Ascending aorta (tissue), 2 donors: ENCODE measurements at regions not wholly inside any gene's neighbourhood (a gene's known extent, or its start where the extent isn't known, plus 50 kb on each side); places are given as distances from the start of the nearest gene placed in this dataset.
A peak's percentile ranks its signal among the peaks of the same experiment; 100 is the strongest.

Experiments
- DNase-seq, 2 donors: peaks; one replicate each; pipeline ENCODE4 v3.0.0-alpha.2; 2019; ENCODE audit warnings: low spot score in 2 of 2
- H3K27ac ChIP-seq, 2 donors: fragments of 200-600 bp; sonication (generic); one replicate each; pipeline ENCODE4 v1.5.1; 2016 to 2017; ENCODE audit warnings: mild to moderate bottlenecking in 1 of 2
- H3K27me3 ChIP-seq: fragments of 200-600 bp; sonication (generic); one replicate; pipeline ENCODE4 v1.5.1; 2017
- H3K36me3 ChIP-seq, 2 donors: fragments of 200-600 bp; sonication (generic); one replicate each; pipeline ENCODE4 v1.5.1; 2016
- H3K4me1 ChIP-seq, 2 donors: fragments of 200-600 bp; sonication (generic); one replicate each; pipeline ENCODE4 v1.5.1; 2016 to 2017; ENCODE audit warnings: mild to moderate bottlenecking in 1 of 2
- H3K4me3 ChIP-seq, 2 donors: fragments of 200-600 bp; sonication (generic); one replicate each; pipeline ENCODE4 v1.5.1; 2016 to 2017; ENCODE audit warnings: mild to moderate bottlenecking in 1 of 2
- H3K9me3 ChIP-seq, 2 donors: fragments of 200-600 bp; sonication (generic); one replicate each; pipeline ENCODE4 v1.5.1; 2016
- intact Hi-C: fragments of 100-400 bp; cut with DNase I; formaldehyde crosslinking; loops from one replicate; pipeline ENCODE4 v1.15.1; 2023
- TF ChIP-seq, protein P1 (sequence below), 3 experiments: fragments of 200-600 bp in 2 of 3; fragments of 450-650 bp in 1 of 3; sonication (generic) in 2 of 3; IDR thresholded peaks; one replicate each; pipeline ENCODE4 v1.5.1; 2016 to 2019; ENCODE audit warnings: antibody characterized with exemption in 3 of 3, mild to moderate bottlenecking in 1 of 3, moderate library complexity in 1 of 3

DNA sequence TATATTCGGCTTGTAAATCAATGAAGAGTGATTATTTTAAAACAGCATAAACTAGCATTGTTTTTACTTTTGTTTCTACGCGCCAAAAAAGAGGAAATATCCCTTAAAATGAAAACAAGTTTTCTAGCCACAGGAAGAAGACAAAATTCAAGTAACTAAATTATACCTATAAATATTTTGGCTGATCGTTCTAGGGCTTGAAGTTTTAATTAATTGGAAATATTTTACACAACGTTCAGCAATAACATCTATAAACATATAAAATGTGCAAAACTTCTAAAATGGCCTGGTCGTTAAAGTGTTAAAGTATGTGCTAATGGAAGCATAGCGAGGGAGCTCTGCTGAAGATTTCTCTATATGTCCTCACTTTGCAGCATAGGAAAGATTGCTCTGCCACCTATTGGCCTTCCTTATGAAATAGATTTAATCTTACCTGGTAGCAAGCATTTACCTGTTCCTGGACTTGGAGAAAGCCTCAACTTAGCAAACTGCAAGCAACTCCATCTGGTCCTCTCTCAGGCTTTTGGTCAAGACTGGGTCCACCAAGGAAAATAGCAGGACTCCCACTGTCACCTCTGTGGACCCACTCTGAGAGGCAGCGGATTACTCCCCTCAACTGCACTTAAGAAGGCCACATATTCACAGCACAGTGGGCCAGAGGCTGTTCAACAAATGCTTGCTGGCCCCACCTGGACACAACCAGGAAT is 351.3 kb upstream of the RUNX1 start:
- no peaks in the 10 kb centered on the region for H3K9me3 ChIP-seq
- H3K4me1 ChIP-seq: no peaks in the 10 kb centered on the region
- no peak for DNase-seq
- H3K4me3 ChIP-seq: no peak overlapping the region
- H3K27ac ChIP-seq: no peak overlapping the region
- intact Hi-C loops: loop anchor here (1.0 to 10.0 kb wide), 2 partner anchors 346 to 510 kb away; no protein-coding TSS in a partner anchor
- no peaks in the 10 kb centered on the region for H3K36me3 ChIP-seq
- TF ChIP-seq, protein P1, sequence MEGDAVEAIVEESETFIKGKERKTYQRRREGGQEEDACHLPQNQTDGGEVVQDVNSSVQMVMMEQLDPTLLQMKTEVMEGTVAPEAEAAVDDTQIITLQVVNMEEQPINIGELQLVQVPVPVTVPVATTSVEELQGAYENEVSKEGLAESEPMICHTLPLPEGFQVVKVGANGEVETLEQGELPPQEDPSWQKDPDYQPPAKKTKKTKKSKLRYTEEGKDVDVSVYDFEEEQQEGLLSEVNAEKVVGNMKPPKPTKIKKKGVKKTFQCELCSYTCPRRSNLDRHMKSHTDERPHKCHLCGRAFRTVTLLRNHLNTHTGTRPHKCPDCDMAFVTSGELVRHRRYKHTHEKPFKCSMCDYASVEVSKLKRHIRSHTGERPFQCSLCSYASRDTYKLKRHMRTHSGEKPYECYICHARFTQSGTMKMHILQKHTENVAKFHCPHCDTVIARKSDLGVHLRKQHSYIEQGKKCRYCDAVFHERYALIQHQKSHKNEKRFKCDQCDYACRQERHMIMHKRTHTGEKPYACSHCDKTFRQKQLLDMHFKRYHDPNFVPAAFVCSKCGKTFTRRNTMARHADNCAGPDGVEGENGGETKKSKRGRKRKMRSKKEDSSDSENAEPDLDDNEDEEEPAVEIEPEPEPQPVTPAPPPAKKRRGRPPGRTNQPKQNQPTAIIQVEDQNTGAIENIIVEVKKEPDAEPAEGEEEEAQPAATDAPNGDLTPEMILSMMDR (IDR thresholded peaks at IDR 0.05): peak in 2 of 3 experiments; percentile 37 to 48
- no peaks in the 10 kb centered on the region for H3K27me3 ChIP-seq

GRCh38 chr21:35399706-35400105 is 350.6 kb upstream of the RUNX1 start:
- H3K27ac ChIP-seq: no peak overlapping the region
- intact Hi-C loops: loop anchor here (1.0 to 10.0 kb wide), 2 partner anchors 345 to 509 kb away; no protein-coding TSS in a partner anchor
- H3K9me3 ChIP-seq: no peaks in the 10 kb centered on the region
- DNase-seq: no peak
- TF ChIP-seq, protein P1 (IDR thresholded peaks at IDR 0.05): no peak
- no peaks in the 10 kb centered on the region for H3K36me3 ChIP-seq
- no peak overlapping the region for H3K4me3 ChIP-seq
- H3K27me3 ChIP-seq: no peaks in the 10 kb centered on the region
- no peaks in the 10 kb centered on the region for H3K4me1 ChIP-seq

DNA sequence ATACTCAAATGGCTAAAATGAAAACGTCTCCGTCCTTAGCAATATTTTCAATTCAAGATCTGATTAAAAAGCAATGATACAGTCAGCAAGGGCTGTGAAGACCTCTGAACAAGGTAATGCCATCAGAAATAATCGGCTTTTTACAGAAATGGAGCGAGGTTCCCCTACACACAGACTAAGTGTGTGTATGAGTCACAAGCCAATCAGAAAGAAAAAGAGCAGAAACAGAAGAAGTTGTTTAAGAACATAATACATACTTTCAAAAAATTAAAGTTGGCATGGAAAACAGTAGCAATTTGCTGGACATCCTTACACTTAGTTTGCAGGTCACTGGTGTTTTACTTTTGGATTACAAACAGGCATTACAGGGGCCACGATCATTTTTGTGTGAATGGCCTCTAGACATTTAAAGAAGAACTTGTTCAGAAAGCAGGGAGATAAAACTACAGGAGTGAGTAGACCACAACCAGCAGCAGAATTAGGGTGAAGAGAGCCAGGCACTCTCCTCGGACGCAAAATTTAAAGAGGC is 350.0 kb upstream of the RUNX1 start:
- TF ChIP-seq, protein P1 (IDR thresholded peaks at IDR 0.05): no peak
- intact Hi-C loops: no loop called here
- Histone ChIP-seq H3K36me3 (no peaks in the 10 kb centered on the region), H3K27ac (no peak overlapping the region), H3K4me3 (no peak overlapping the region), H3K4me1 (no peaks in the 10 kb centered on the region), H3K27me3 (no peaks in the 10 kb centered on the region), H3K9me3 (no peaks in the 10 kb centered on the region)
- no peak for DNase-seq

GRCh38 chr21:35398346-35398982 is 349.4 kb upstream of the RUNX1 start:
- intact Hi-C loops: no loop called here
- DNase-seq: no peak
- no peaks in the 10 kb centered on the region for H3K9me3 ChIP-seq
- no peaks in the 10 kb centered on the region for H3K4me1 ChIP-seq
- no peak overlapping the region for H3K4me3 ChIP-seq
- H3K27ac ChIP-seq: no peak overlapping the region
- H3K27me3 ChIP-seq: no peaks in the 10 kb centered on the region
- H3K36me3 ChIP-seq: no peaks in the 10 kb centered on the region
- TF ChIP-seq, protein P1 (IDR thresholded peaks at IDR 0.05): no peak

GRCh38 chr21:35397781-35398180 is 348.7 kb upstream of the RUNX1 start:
- H3K4me1 ChIP-seq: no peaks in the 10 kb centered on the region
- H3K27ac ChIP-seq: no peak overlapping the region
- no peaks in the 10 kb centered on the region for H3K9me3 ChIP-seq
- no peak for DNase-seq
- no peaks in the 10 kb centered on the region for H3K27me3 ChIP-seq
- TF ChIP-seq, protein P1 (IDR thresholded peaks at IDR 0.05): no peak
- intact Hi-C loops: no loop called here
- no peak overlapping the region for H3K4me3 ChIP-seq
- H3K36me3 ChIP-seq: no peaks in the 10 kb centered on the region
